ENCODE measurements at regions not wholly inside any gene's neighbourhood (a gene's known extent, or its start where the extent isn't known, plus 50 kb on each side); places are given as distances from the start of the nearest gene placed in this dataset.

DNA sequence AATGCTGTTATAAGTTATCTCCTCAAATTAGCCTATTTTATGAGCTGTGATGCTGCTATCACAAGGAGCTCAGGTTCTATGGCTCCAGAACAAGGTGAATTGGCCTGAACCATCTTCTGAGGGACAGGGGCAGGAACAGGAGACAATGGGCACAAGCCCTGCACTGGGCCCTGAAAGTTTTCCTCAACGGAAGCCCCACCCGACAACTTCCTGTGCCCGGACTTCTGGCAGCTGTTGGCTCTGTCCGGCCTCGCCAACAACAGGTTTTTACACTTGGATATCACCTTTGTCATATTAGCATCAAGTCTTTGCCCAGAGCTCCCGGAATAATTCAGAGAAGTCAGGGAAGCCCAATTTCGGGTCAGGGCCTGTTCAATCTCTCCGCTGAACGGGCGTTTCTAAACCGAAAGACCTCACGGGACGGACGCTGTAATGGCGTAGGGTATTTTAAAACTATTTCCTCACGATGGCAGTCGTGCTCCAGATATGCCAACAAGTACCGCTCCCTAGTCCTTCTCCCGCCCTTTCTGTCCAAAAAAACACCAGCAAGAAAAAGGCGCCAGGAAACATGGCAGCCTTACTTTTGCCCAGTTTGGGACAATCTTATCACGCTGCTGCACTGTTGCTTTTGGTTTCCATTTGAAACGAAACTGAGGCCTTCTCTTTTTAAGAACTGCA is 201.0 kb upstream of the STK26 start:
- no peak for TF ChIP-seq ISL1 (CRISPR knock-in tag; IDR thresholded peaks at IDR 0.05)
- TF ChIP-seq, protein P1, sequence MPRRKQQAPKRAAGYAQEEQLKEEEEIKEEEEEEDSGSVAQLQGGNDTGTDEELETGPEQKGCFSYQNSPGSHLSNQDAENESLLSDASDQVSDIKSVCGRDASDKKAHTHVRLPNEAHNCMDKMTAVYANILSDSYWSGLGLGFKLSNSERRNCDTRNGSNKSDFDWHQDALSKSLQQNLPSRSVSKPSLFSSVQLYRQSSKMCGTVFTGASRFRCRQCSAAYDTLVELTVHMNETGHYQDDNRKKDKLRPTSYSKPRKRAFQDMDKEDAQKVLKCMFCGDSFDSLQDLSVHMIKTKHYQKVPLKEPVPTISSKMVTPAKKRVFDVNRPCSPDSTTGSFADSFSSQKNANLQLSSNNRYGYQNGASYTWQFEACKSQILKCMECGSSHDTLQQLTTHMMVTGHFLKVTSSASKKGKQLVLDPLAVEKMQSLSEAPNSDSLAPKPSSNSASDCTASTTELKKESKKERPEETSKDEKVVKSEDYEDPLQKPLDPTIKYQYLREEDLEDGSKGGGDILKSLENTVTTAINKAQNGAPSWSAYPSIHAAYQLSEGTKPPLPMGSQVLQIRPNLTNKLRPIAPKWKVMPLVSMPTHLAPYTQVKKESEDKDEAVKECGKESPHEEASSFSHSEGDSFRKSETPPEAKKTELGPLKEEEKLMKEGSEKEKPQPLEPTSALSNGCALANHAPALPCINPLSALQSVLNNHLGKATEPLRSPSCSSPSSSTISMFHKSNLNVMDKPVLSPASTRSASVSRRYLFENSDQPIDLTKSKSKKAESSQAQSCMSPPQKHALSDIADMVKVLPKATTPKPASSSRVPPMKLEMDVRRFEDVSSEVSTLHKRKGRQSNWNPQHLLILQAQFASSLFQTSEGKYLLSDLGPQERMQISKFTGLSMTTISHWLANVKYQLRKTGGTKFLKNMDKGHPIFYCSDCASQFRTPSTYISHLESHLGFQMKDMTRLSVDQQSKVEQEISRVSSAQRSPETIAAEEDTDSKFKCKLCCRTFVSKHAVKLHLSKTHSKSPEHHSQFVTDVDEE (CRISPR knock-in tag; IDR thresholded peaks at IDR 0.05): no peak
- no peak for TF ChIP-seq ZNF70 (CRISPR knock-in tag; IDR thresholded peaks at IDR 0.05)
- TF ChIP-seq ARNTL (CRISPR knock-in tag; IDR thresholded peaks at IDR 0.05; ENCODE audit: borderline replicate concordance, low read depth): no peak
- TF ChIP-seq ZFP30 (CRISPR knock-in tag; IDR thresholded peaks at IDR 0.05): no peak
- TF ChIP-seq, protein P2, sequence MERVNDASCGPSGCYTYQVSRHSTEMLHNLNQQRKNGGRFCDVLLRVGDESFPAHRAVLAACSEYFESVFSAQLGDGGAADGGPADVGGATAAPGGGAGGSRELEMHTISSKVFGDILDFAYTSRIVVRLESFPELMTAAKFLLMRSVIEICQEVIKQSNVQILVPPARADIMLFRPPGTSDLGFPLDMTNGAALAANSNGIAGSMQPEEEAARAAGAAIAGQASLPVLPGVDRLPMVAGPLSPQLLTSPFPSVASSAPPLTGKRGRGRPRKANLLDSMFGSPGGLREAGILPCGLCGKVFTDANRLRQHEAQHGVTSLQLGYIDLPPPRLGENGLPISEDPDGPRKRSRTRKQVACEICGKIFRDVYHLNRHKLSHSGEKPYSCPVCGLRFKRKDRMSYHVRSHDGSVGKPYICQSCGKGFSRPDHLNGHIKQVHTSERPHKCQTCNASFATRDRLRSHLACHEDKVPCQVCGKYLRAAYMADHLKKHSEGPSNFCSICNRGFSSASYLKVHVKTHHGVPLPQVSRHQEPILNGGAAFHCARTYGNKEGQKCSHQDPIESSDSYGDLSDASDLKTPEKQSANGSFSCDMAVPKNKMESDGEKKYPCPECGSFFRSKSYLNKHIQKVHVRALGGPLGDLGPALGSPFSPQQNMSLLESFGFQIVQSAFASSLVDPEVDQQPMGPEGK (CRISPR knock-in tag; IDR thresholded peaks at IDR 0.05; ENCODE audit: borderline replicate concordance): no peak
- TF ChIP-seq TOX (CRISPR knock-in tag; IDR thresholded peaks at IDR 0.05; ENCODE audit: borderline replicate concordance): no peak
- TF ChIP-seq ESRRG (CRISPR knock-in tag; IDR thresholded peaks at IDR 0.05): no peak
- no peak for TF ChIP-seq ZFP3 (CRISPR knock-in tag; IDR thresholded peaks at IDR 0.05)
- TF ChIP-seq, protein P3, sequence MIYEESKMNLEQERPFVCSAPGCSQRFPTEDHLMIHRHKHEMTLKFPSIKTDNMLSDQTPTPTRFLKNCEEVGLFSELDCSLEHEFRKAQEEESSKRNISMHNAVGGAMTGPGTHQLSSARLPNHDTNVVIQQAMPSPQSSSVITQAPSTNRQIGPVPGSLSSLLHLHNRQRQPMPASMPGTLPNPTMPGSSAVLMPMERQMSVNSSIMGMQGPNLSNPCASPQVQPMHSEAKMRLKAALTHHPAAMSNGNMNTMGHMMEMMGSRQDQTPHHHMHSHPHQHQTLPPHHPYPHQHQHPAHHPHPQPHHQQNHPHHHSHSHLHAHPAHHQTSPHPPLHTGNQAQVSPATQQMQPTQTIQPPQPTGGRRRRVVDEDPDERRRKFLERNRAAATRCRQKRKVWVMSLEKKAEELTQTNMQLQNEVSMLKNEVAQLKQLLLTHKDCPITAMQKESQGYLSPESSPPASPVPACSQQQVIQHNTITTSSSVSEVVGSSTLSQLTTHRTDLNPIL (CRISPR knock-in tag; IDR thresholded peaks at IDR 0.05; ENCODE audit: low read depth): no peak

All from SK-N-SH treated with all-trans-retinoic acid at 6 μM for 48 hours (cell line).